HEK293T (cell line): ENCODE measurements at regions not wholly inside any gene's neighbourhood (a gene's known extent, or its start where the extent isn't known, plus 50 kb on each side); places are given as distances from the start of the nearest gene placed in this dataset.

Source experiments
- NFRKB ChIP-seq: fragments of 450-650 bp; IDR thresholded peaks from 2 replicates; pipeline ENCODE4 v1.6.1; 2016; ENCODE audit warnings: mild to moderate bottlenecking, moderate library complexity
- SP1 ChIP-seq: fragments of 450-650 bp; IDR thresholded peaks from 2 replicates; pipeline ENCODE4 v1.6.1; 2017
- ZNF384 ChIP-seq: fragments of 450-650 bp; IDR thresholded peaks from 2 replicates; pipeline ENCODE4 v1.6.1; 2016

- no peak for TF ChIP-seq NFRKB
- no peak for TF ChIP-seq SP1
- no peak for TF ChIP-seq ZNF384
Measured at GRCh38 chr2:151192681-151193080, 69.0 kb downstream of the RBM43 start.
